ENCODE measurements at regions not wholly inside any gene's neighbourhood (a gene's known extent, or its start where the extent isn't known, plus 50 kb on each side); places are given as distances from the start of the nearest gene placed in this dataset.

DNA sequence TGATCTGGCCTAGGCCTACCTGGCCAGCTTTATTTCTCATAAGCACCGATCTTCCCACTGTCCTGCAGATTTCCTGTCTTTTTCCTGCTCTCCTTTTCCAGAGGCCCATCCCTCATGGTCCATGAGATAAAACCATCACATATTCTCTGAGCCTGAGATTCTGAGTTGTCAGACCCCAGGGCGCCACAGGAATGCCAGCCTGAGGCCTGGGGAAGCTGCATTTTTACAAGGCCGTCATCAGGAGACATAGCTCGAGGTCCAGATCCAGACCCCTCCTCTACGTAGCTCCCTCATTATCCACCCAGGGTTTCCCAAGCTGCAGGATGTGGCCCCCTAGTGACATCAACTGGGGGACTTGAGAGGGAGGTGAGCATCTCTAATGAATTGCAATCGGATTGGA is 204.3 kb downstream of the ATPSCKMT start:
- intact Hi-C loops (cut with micrococcal nuclease; ENCODE audit: unreplicated experiment), result no loop called here
- H3K79me2 ChIP-seq (ENCODE audit: low read depth), result no peaks in the 10 kb centered on the region
- no peaks in the 10 kb centered on the region for H3K36me3 ChIP-seq (ENCODE audit: low read depth)
- no peak overlapping the region for H2AFZ ChIP-seq
- H3K9me2 ChIP-seq (ENCODE audit: insufficient read depth), result no peaks in the 10 kb centered on the region
- DNase-seq, result no peak
- ChIA-PET POLR2A (ENCODE audit: unreplicated experiment) (no interaction called here), CTCF (no interaction called here)
- no peaks in the 10 kb centered on the region for H3K9me3 ChIP-seq (ENCODE audit: insufficient read depth, low read depth)
- no peak overlapping the region for H3K27ac ChIP-seq
- no TSS peak for BruUV-seq (replicated peaks)
- H4K20me1 ChIP-seq (ENCODE audit: insufficient read depth), result no peaks in the 10 kb centered on the region
- no peak for TF ChIP-seq EZH2 (IDR thresholded peaks at IDR 0.05; ENCODE audit: low read depth)
- TF ChIP-seq, protein P1, sequence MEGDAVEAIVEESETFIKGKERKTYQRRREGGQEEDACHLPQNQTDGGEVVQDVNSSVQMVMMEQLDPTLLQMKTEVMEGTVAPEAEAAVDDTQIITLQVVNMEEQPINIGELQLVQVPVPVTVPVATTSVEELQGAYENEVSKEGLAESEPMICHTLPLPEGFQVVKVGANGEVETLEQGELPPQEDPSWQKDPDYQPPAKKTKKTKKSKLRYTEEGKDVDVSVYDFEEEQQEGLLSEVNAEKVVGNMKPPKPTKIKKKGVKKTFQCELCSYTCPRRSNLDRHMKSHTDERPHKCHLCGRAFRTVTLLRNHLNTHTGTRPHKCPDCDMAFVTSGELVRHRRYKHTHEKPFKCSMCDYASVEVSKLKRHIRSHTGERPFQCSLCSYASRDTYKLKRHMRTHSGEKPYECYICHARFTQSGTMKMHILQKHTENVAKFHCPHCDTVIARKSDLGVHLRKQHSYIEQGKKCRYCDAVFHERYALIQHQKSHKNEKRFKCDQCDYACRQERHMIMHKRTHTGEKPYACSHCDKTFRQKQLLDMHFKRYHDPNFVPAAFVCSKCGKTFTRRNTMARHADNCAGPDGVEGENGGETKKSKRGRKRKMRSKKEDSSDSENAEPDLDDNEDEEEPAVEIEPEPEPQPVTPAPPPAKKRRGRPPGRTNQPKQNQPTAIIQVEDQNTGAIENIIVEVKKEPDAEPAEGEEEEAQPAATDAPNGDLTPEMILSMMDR (conservative IDR thresholded peaks at IDR 0.05), result no peak
- H3F3A ChIP-seq (ENCODE audit: insufficient read depth, low read depth), result no peaks in the 10 kb centered on the region
- no peak overlapping the region for H3K4me3 ChIP-seq
- H3K4me1 ChIP-seq (replicated peaks; ENCODE audit: insufficient read depth), result no peaks in the 10 kb centered on the region
- no peak overlapping the region for H3K4me2 ChIP-seq
- no peaks in the 10 kb centered on the region for H3K27me3 ChIP-seq (ENCODE audit: insufficient read depth, low read depth)

DNA sequence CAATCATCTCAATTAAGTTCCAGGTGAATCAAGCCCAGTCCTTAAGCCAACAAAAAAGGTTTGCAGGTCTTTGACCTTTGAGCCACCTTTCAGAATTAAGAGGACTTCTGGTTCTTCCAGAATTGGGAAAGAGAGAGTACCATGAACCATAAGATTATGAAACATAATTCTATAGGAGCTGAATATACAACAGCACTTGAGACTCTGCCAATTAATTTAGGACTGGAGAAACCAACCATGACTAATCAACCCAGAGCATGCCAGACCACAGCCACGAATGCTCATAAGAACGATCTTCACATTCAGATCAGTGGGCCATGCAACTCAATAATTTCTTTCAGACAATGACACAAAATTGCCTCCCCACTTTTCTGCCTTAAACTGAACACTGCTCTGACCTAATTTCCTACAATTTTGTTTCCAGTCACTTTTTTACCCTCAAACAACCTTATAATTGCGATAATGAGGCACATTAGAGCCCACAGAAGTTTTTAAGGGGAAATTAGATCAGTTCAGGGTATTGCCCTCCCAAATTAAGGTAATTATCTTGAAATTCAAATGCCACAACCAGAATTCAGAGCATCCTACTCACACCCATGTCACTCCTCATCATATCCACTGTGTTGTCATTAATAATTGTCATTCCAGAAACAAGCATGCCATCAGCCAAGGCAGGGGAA is 213.4 kb downstream of the ATPSCKMT start:
- DNase-seq, result peak in 1 of 2 experiments; percentile 50
- Histone ChIP-seq H3F3A (ENCODE audit: insufficient read depth, low read depth) (no peaks in the 10 kb centered on the region), H3K27me3 (ENCODE audit: insufficient read depth, low read depth) (no peaks in the 10 kb centered on the region), H4K20me1 (ENCODE audit: insufficient read depth) (no peaks in the 10 kb centered on the region), H3K79me2 (ENCODE audit: low read depth) (no peaks in the 10 kb centered on the region), H2AFZ (no peak overlapping the region), H3K4me1 (replicated peaks; ENCODE audit: insufficient read depth) (no peaks in the 10 kb centered on the region), H3K36me3 (ENCODE audit: low read depth) (no peaks in the 10 kb centered on the region), H3K27ac (no peak overlapping the region), H3K9me2 (ENCODE audit: insufficient read depth) (no peaks in the 10 kb centered on the region), H3K9me3 (ENCODE audit: insufficient read depth, low read depth) (no peaks in the 10 kb centered on the region), H3K4me2 (no peak overlapping the region), H3K4me3 (no peak overlapping the region)
- TF ChIP-seq EZH2 (IDR thresholded peaks at IDR 0.05; ENCODE audit: low read depth), result no peak
- TF ChIP-seq, protein P1 (conservative IDR thresholded peaks at IDR 0.05), result no peak
- no TSS peak for BruUV-seq (replicated peaks)
- ChIA-PET POLR2A (ENCODE audit: unreplicated experiment) (no interaction called here), CTCF (no interaction called here)
- intact Hi-C loops (cut with micrococcal nuclease; ENCODE audit: unreplicated experiment), result no loop called here

DNA sequence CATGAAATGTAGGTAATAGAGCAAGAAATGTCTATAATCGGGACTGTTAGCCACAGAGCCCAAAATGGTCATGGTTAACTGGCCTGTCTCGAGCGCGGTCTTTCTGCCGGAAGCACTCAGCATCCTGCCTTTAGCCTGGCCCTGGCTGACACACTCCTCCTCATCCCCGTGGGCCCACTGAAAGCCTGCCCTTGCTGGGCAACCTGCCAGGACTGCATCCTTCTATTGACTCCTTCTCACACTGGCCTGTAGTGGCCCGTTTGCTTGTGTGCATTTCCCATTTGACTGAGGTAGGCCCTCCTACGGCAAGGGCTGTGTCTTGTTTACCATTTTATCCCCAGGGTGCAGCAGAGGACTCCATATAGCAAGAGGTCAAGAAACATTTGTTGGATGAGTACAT is 215.7 kb downstream of the ATPSCKMT start:
- CTCF ChIA-PET, result no interaction called here
- no peak for DNase-seq
- no peak overlapping the region for H3K4me3 ChIP-seq
- no peaks in the 10 kb centered on the region for H4K20me1 ChIP-seq (ENCODE audit: insufficient read depth)
- H3K4me1 ChIP-seq (replicated peaks; ENCODE audit: insufficient read depth), result no peaks in the 10 kb centered on the region
- no peak overlapping the region for H2AFZ ChIP-seq
- no peak overlapping the region for H3K27ac ChIP-seq
- H3K36me3 ChIP-seq (ENCODE audit: low read depth), result no peaks in the 10 kb centered on the region
- H3K79me2 ChIP-seq (ENCODE audit: low read depth), result no peaks in the 10 kb centered on the region
- no peaks in the 10 kb centered on the region; the same call in 1 of the 2 replicates for H3K9me3 ChIP-seq (ENCODE audit: insufficient read depth, low read depth)
- no peak for TF ChIP-seq EZH2 (IDR thresholded peaks at IDR 0.05; ENCODE audit: low read depth)
- TF ChIP-seq, protein P1 (conservative IDR thresholded peaks at IDR 0.05), result no peak
- no peaks in the 10 kb centered on the region for H3F3A ChIP-seq (ENCODE audit: insufficient read depth, low read depth)
- intact Hi-C loops (cut with micrococcal nuclease; ENCODE audit: unreplicated experiment), result no loop called here
- no peaks in the 10 kb centered on the region for H3K9me2 ChIP-seq (ENCODE audit: insufficient read depth)
- no peak overlapping the region for H3K4me2 ChIP-seq
- no TSS peak for BruUV-seq (replicated peaks)
- no peaks in the 10 kb centered on the region for H3K27me3 ChIP-seq (ENCODE audit: insufficient read depth, low read depth)
- POLR2A ChIA-PET (ENCODE audit: unreplicated experiment), result no interaction called here
